ENCODE measurements at regions not wholly inside any gene's neighbourhood (a gene's known extent, or its start where the extent isn't known, plus 50 kb on each side); places are given as distances from the start of the nearest gene placed in this dataset.
"Not testable (repeated sequence)": the region's sequence is repeated elsewhere in the genome, so short reads cannot be mapped to it uniquely, and the experiment has no call there.

GRCh38 chr3:194250098-194251002, 100.8 kb downstream of the CPN2 start:
- DNase-seq, result no peak

GRCh38 chr3:194251007-194251406, 100.1 kb downstream of the CPN2 start:
- no peak for DNase-seq

GRCh38 chr3:194251461-194251860, 99.7 kb downstream of the CPN2 start:
- DNase-seq, result no peak

GRCh38 chr3:194251891-194252560, 99.1 kb downstream of the CPN2 start:
- DNase-seq, result no peak

DNA sequence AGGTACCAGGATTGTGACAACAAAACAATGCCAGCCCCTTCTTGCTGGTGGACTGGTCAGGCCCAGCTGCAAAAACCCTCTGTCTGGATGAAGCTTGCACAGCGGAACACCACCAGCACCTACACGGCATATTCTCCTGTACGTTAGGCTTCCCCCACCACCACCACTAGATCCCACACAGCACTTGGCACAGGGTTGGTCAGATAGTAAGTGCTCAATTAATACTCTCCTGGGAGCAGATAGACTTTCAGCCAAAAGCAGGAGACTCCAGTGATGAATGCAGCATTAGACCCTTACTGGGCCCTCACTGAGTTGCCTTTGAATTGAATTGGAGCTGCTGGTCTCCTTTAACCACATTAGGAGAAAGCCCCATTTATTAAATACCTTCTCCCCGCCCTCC, 97.9 kb downstream of the CPN2 start:
- no peak for DNase-seq

DNA sequence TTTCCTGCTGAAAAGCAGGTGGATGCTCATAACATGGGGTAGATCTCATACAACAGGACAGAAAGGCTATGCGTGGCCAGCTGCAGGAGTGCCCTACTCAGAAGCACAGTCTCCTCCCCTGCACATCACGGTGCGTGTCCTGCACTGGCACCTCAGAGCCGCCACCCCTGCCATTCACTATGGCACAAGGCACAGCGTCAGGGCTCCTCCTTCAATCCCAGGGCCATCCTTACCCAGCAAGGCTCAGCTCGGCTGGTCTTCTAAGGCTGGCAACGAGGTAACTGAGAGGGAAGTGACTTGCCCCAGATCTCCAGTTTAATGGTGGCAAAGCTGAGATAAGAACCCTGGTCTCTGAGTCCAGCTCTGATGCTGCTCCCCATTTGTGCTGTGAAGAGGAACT, 97.1 kb downstream of the CPN2 start:
- no peak for DNase-seq

DNA sequence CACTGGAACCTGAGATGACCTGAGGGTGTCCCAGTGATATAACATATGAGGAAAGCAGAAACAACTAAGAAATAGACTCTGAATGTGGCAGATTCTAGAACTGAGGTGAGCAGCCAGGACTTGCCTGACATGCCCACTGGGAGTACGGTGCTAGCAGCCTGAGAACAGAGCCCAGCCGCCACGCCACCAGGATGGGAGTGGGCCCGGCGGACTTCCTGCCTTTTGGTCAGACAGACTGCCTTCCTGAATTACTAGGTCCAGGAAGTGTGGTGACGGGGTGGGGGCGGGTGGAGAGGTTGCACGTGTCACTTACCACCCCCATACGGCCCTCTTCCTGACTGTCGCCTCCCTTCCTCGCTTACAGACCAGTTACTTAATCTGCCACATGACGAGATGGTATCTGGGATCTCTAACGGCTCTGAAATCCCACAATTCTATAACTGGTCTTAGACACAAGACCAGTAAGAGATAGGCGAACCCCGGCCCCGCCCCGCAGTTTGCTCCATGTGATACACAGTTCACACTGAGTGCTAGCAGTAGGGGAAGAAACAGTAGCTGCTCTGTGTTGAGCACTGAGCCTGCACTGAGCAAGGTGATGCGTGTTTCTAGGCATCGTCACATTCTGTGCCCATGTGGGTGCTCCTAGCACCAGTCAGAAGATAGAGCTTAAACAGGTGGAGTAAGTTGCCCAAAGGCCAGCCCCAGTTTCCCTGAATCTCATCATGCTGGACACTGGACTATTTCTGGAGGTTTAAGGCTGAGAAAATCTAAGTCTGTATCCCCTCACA, 95.7 kb downstream of the CPN2 start:
- DNase-seq, result peak; percentile 100

- DNase-seq, result no peak
These were observed 94.8 kb downstream of the CPN2 start for GRCh38 chr3:194256040-194256945.

GRCh38 chr3:194257151-194257621, 93.9 kb downstream of the CPN2 start:
- DNase-seq, result no peak

DNA sequence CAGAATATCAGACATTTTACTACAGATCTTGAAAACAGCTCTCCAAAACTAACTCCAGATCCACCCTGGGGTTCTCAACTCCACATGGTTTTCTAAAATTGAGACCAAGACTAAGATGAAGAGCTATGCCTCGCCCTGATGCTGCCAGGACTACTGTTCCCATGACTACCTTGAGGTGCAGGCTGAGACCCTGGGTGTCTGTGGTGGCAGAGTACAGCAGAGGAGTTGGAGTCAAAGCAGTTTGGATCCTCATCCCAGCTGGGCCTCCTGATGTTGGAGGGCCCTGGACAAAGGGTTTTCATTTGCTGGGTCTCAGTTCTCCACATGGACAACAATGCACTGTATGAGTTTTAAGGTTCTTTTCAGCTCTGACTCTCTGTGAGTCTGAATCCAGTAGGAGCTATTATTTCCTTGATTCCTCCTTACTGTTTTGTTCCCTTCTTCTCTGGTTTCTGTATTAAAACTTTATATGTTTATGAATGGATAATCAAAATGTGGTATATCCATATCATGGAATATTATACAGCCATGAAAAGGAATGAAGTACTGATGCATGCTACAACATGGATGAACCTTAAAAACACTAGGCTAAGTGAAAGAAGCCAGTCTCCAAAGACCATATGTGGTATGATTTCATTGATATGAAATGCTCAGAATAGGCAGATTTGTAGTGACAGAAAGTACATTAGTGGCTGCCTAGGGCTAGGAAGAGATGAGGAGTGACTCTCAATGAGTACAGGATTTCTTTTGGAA, 93.0 kb downstream of the CPN2 start:
- no peak for DNase-seq

- no peak for DNase-seq
These were observed 91.0 kb downstream of the CPN2 start for GRCh38 chr3:194259982-194260766.

DNA sequence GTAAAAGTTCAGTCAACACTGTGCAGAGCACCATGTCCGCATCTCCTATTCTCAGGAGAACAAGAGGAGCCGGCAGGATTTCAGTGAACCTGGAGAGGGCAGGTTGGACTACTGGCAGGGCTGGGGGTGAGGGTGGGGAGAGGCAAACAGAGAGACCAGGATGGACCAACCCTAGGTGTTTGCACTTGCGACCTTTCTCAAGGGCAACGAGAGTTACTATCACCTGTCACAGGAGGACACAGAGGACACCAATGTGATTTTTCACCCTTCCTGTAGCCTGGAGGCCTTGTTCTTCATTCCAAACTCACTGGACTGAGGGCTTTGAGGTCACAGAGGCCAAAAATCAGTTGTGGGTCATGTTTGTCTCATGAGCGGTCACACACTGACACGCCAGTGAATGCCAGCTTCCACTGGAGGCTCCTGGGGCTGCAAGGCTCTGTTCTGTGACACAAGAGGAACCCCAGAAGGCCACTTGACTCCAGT, 89.5 kb downstream of the CPN2 start:
- DNase-seq, result peak in 1 of 2 experiments; percentile 5

DNA sequence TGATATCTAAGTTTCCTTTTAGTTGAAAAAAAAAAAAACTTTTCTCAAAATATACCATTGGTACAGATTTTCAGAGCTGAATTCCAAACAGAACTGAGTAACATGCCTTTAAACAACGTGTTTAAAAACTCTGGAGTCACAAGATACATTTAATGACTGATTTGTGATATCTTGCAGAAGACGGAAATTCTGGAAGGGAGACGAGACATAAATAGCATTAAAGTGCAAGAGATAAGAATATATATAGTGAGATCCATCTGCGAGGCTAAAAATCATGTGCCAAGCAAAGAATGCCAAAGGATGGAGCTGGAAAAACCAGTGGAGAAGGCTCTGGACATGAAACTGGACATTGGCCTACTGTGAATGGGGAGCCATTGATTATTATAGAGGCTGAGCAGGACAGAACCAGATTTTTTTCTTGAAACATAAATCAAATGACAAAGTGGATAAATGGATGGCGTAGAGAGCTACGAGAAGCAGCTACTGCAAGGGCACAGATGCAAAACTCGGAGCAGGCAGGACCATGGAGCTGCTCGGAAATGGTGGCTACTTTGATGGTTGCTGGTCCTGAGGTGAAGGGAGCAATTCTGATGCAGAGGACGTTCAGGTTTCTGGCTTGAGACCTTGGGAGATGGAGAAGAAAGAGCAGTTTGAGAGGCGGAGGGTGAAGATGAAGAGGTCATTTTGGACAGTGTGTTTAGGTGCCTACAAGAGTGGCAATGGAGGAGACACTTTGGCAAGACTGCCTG, 88.8 kb downstream of the CPN2 start:
- no peak for DNase-seq

- no peak for DNase-seq
These were observed 88.2 kb downstream of the CPN2 start for GRCh38 chr3:194262925-194263305.

- not testable (repeated sequence) for DNase-seq
These were observed 86.3 kb downstream of the CPN2 start for GRCh38 chr3:194264631-194265504.

DNA sequence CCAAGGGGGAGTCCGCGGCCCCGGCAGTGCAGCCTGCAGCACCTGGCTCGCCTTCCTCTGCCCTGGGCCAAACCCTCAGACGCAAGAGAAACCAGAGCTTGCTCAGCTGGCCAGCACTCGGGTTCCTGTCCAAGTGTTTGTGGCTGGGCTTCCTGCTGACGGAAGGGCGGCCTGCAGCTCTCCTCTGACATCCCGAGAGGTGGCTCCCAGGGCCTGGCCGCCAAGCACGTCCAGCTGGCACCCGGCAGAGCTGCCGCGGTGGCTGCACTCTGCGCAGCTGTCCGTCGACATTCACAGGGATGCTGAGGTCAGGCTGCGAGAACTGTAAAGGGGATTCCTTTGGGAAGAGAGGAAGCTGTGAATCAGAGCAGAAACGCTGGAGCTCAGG, 85.6 kb downstream of the CPN2 start:
- no peak for DNase-seq

GRCh38 chr3:194265996-194266964, 84.8 kb downstream of the CPN2 start:
- no peak for DNase-seq
